ENCODE measurements at regions not wholly inside any gene's neighbourhood (a gene's known extent, or its start where the extent isn't known, plus 50 kb on each side); places are given as distances from the start of the nearest gene placed in this dataset.
"Not testable (repeated sequence)": the region's sequence is repeated elsewhere in the genome, so short reads cannot be mapped to it uniquely, and the experiment has no call there.

GRCh38 chr13:18964942-18965341, 216.7 kb downstream of the TUBA3C start:
- Histone ChIP-seq H3K9ac (ENCODE audit: low read length) (no peak overlapping the region), H3K4me3 (ENCODE audit: low read length) (no peak overlapping the region), H3K9me3 (ENCODE audit: insufficient read depth, low read length) (no peaks in the 10 kb centered on the region), H3K4me1 (ENCODE audit: low read length) (no peaks in the 10 kb centered on the region), H3K27me3 (ENCODE audit: low read depth, low read length) (no peaks in the 10 kb centered on the region), H3K27ac (ENCODE audit: low read length) (no peak overlapping the region), H3K4me2 (ENCODE audit: low read length) (no peak overlapping the region), H3K36me3 (replicated peaks; ENCODE audit: low read depth, low read length) (no peaks in the 10 kb centered on the region), H4K20me1 (ENCODE audit: insufficient read depth, low read length) (no peaks in the 10 kb centered on the region), H3K79me2 (ENCODE audit: low read length) (no peaks in the 10 kb centered on the region), H2AFZ (ENCODE audit: low read depth, low read length) (no peak overlapping the region)
- TF ChIP-seq CTCF (IDR thresholded peaks at IDR 0.05; ENCODE audit: low read depth, low read length) (no peak), EZH2phosphoT487 (IDR thresholded peaks at IDR 0.05; ENCODE audit: low read depth) (no peak)

GRCh38 chr13:18963684-18964083, 217.9 kb downstream of the TUBA3C start:
- H3K4me1 ChIP-seq (ENCODE audit: low read length); H4K20me1 ChIP-seq (ENCODE audit: insufficient read depth, low read length); H3K27ac ChIP-seq (ENCODE audit: low read length); H3K9me3 ChIP-seq (ENCODE audit: insufficient read depth, low read length); H3K79me2 ChIP-seq (ENCODE audit: low read length); H3K4me3 ChIP-seq (ENCODE audit: low read length); H2AFZ ChIP-seq (ENCODE audit: low read depth, low read length); H3K9ac ChIP-seq (ENCODE audit: low read length); H3K4me2 ChIP-seq (ENCODE audit: low read length); H3K36me3 ChIP-seq (replicated peaks; ENCODE audit: low read depth, low read length); H3K27me3 ChIP-seq (ENCODE audit: low read depth, low read length): not testable (repeated sequence)

- no peak overlapping the region for H3K27ac ChIP-seq (ENCODE audit: low read length)
- H3K4me3 ChIP-seq (ENCODE audit: low read length): no peak overlapping the region
- no peaks in the 10 kb centered on the region for H3K79me2 ChIP-seq (ENCODE audit: low read length)
- no peaks in the 10 kb centered on the region for H3K36me3 ChIP-seq (replicated peaks; ENCODE audit: low read depth, low read length)
- no peak overlapping the region for H3K4me2 ChIP-seq (ENCODE audit: low read length)
- H3K9ac ChIP-seq (ENCODE audit: low read length): no peak overlapping the region
- no peaks in the 10 kb centered on the region for H3K4me1 ChIP-seq (ENCODE audit: low read length)
- TF ChIP-seq CTCF (IDR thresholded peaks at IDR 0.05; ENCODE audit: low read depth, low read length) (no peak), EZH2phosphoT487 (IDR thresholded peaks at IDR 0.05; ENCODE audit: low read depth) (no peak)
- H4K20me1 ChIP-seq (ENCODE audit: insufficient read depth, low read length): no peaks in the 10 kb centered on the region
- H2AFZ ChIP-seq (ENCODE audit: low read depth, low read length): no peak overlapping the region
- no peaks in the 10 kb centered on the region for H3K9me3 ChIP-seq (ENCODE audit: insufficient read depth, low read length)
- no peaks in the 10 kb centered on the region for H3K27me3 ChIP-seq (ENCODE audit: low read depth, low read length)
Measured at GRCh38 chr13:18962168-18962734, 219.4 kb downstream of the TUBA3C start.

- H3K36me3 ChIP-seq (replicated peaks; ENCODE audit: low read depth, low read length): no peaks in the 10 kb centered on the region
Measured at GRCh38 chr13:18961383-18962117, 220.1 kb downstream of the TUBA3C start.

More at GRCh38 chr13:18961383-18962117, 220.1 kb downstream of the TUBA3C start:
- no peak overlapping the region for H3K4me2 ChIP-seq (ENCODE audit: low read length)
- TF ChIP-seq EZH2phosphoT487 (IDR thresholded peaks at IDR 0.05; ENCODE audit: low read depth) (no peak), CTCF (IDR thresholded peaks at IDR 0.05; ENCODE audit: low read depth, low read length) (no peak)
- no peak overlapping the region for H2AFZ ChIP-seq (ENCODE audit: low read depth, low read length)
- H3K27me3 ChIP-seq (ENCODE audit: low read depth, low read length): no peaks in the 10 kb centered on the region
- no peaks in the 10 kb centered on the region for H3K79me2 ChIP-seq (ENCODE audit: low read length)
- no peaks in the 10 kb centered on the region for H3K4me1 ChIP-seq (ENCODE audit: low read length)
- no peaks in the 10 kb centered on the region for H4K20me1 ChIP-seq (ENCODE audit: insufficient read depth, low read length)
- no peak overlapping the region for H3K4me3 ChIP-seq (ENCODE audit: low read length)
- H3K27ac ChIP-seq (ENCODE audit: low read length): no peak overlapping the region
- no peak overlapping the region for H3K9ac ChIP-seq (ENCODE audit: low read length)
- H3K9me3 ChIP-seq (ENCODE audit: insufficient read depth, low read length): peaks cover 6% of the 10 kb centered on the region; the same call in 1 of the 2 replicates
